Skeletal muscle cell (primary cell): ENCODE measurements at regions not wholly inside any gene's neighbourhood (a gene's known extent, or its start where the extent isn't known, plus 50 kb on each side); places are given as distances from the start of the nearest gene placed in this dataset.

Experiments used
- DNase-seq: peaks from one replicate; pipeline ENCODE4 v3.0.0-alpha.2; 2010; ENCODE audit warnings: low read depth
- H3K4me3 ChIP-seq: 2 replicates; pipeline ENCODE4 v1.5.1; 2011; ENCODE audit warnings: low read depth, mild to moderate bottlenecking, control low read depth, low read length, moderate library complexity

GRCh38 chr5:174303437-174304045, 258.0 kb downstream of the NSG2 start:
- DNase-seq = no peak
- H3K4me3 ChIP-seq = no peak overlapping the region

GRCh38 chr5:174305241-174305681, 259.8 kb downstream of the NSG2 start:
- DNase-seq = no peak
- H3K4me3 ChIP-seq = no peak overlapping the region

- DNase-seq = no peak
- H3K4me3 ChIP-seq = no peak overlapping the region
Observed at GRCh38 chr5:174306345-174307030, 261.0 kb downstream of the NSG2 start.

GRCh38 chr5:174307031-174307408, 261.5 kb downstream of the NSG2 start:
- H3K4me3 ChIP-seq = no peak overlapping the region

GRCh38 chr5:174307656-174308271, 262.3 kb downstream of the NSG2 start:
- no peak for DNase-seq

More at GRCh38 chr5:174307031-174307408, 261.5 kb downstream of the NSG2 start:
- DNase-seq = no peak

GRCh38 chr5:174309131-174309795, 263.8 kb downstream of the NSG2 start:
- DNase-seq = no peak
- no peak overlapping the region for H3K4me3 ChIP-seq

More at GRCh38 chr5:174307656-174308271, 262.3 kb downstream of the NSG2 start:
- no peak overlapping the region for H3K4me3 ChIP-seq

GRCh38 chr5:174310243-174310642, 264.7 kb downstream of the NSG2 start:
- no peak for DNase-seq
- H3K4me3 ChIP-seq = no peak overlapping the region

- no peak overlapping the region for H3K4me3 ChIP-seq
- no peak for DNase-seq
Observed at GRCh38 chr5:174310706-174311105, 265.2 kb downstream of the NSG2 start.

GRCh38 chr5:174311121-174311520, 265.6 kb downstream of the NSG2 start:
- no peak for DNase-seq
- H3K4me3 ChIP-seq = no peak overlapping the region

GRCh38 chr5:174311531-174312269, 266.2 kb downstream of the NSG2 start:
- H3K4me3 ChIP-seq = peak overlapping the region; percentile 42
- no peak for DNase-seq

GRCh38 chr5:174312270-174312617, 266.7 kb downstream of the NSG2 start:
- peak overlapping the region; percentile 42 for H3K4me3 ChIP-seq
- no peak for DNase-seq

GRCh38 chr5:174312641-174313040, 267.1 kb downstream of the NSG2 start:
- no peak overlapping the region for H3K4me3 ChIP-seq
- no peak for DNase-seq

- no peak for DNase-seq
- H3K4me3 ChIP-seq = no peak overlapping the region
Observed at GRCh38 chr5:174313615-174314014, 268.1 kb downstream of the NSG2 start.

GRCh38 chr5:174314261-174314660, 268.8 kb downstream of the NSG2 start:
- H3K4me3 ChIP-seq = no peak overlapping the region
- no peak for DNase-seq

- DNase-seq = no peak
- no peak overlapping the region for H3K4me3 ChIP-seq
Observed at GRCh38 chr5:174315471-174315870, 270.0 kb downstream of the NSG2 start.

- no peak for DNase-seq
- H3K4me3 ChIP-seq = no peak overlapping the region
Observed at GRCh38 chr5:174315871-174316270, 270.4 kb downstream of the NSG2 start.

- no peak for DNase-seq
- H3K4me3 ChIP-seq = no peak overlapping the region
Observed at GRCh38 chr5:174316326-174316725, 270.8 kb downstream of the NSG2 start.

GRCh38 chr5:174317256-174317894, 271.9 kb downstream of the NSG2 start:
- no peak for DNase-seq
- no peak overlapping the region for H3K4me3 ChIP-seq

GRCh38 chr5:174318578-174318977, 273.1 kb downstream of the NSG2 start:
- H3K4me3 ChIP-seq = no peak overlapping the region
- DNase-seq = no peak
